Esophagus squamous epithelium (tissue), 5 donors: ENCODE measurements at regions not wholly inside any gene's neighbourhood (a gene's known extent, or its start where the extent isn't known, plus 50 kb on each side); places are given as distances from the start of the nearest gene placed in this dataset.
"Not testable (repeated sequence)": the region's sequence is repeated elsewhere in the genome, so short reads cannot be mapped to it uniquely, and the experiment has no call there.

Experiments
- DNase-seq: peaks from one replicate; lab custom pipeline; 2025; lab: John Stamatoyannopoulos, UW
- H3K27ac ChIP-seq, 4 donors: fragments of 200-600 bp; sonication (generic); one replicate each; pipeline ENCODE4 v1.5.1; 2016 to 2019; ENCODE audit warnings: mild to moderate bottlenecking in 1 of 4
- H3K27me3 ChIP-seq, 4 donors: fragments of 200-600 bp; sonication (generic); 1 replicate in 3 of 4; 2 replicates in 1 of 4; pipeline versions ENCODE4 v1.5.1 to v1.6.0; 2017 to 2021; ENCODE audit warnings: antibody characterized with exemption in 1 of 4
- H3K36me3 ChIP-seq, 3 donors: fragments of 200-600 bp; sonication (generic); one replicate each; pipeline ENCODE4 v1.5.1; 2016 to 2019
- H3K4me1 ChIP-seq, 3 donors: fragments of 200-600 bp; sonication (generic); one replicate each; pipeline ENCODE4 v1.5.1; 2017 to 2019
- H3K4me3 ChIP-seq, 4 donors: fragments of 200-600 bp; sonication (generic); 1 replicate in 3 of 4; 2 replicates in 1 of 4; pipeline ENCODE4 v1.5.1; 2016 to 2019; ENCODE audit warnings: mild to moderate bottlenecking in 2 of 4, moderate library complexity in 1 of 4
- H3K9me3 ChIP-seq, 3 donors: fragments of 200-600 bp; sonication (generic); one replicate each; pipeline ENCODE4 v1.5.1; 2016 to 2019
- POLR2A ChIP-seq, 4 donors: fragments of 450-650 bp; IDR thresholded peaks; one replicate each; pipeline ENCODE4 v1.6.1; 2017; ENCODE audit warnings: antibody characterized with exemption in 4 of 4, mild to moderate bottlenecking in 4 of 4, moderate library complexity in 3 of 4
- WGBS, 2 donors: methylation state at CpG; one replicate each; pipeline ENCODE4 v1.1.5; 2018; 5-methylcytosine and 5-hydroxymethylcytosine counted together
- intact Hi-C: fragments of 100-400 bp; cut with DNase I; formaldehyde crosslinking; loops from one replicate; pipeline ENCODE4 v1.15.0; 2022
- TF ChIP-seq, protein P1 (sequence below), 6 experiments: fragments of 450-650 bp in 4 of 6; fragments of 200-600 bp in 2 of 6; sonication (generic) in 2 of 6; IDR thresholded peaks; one replicate each; pipeline ENCODE4 v1.5.1; 2016 to 2019; ENCODE audit warnings: antibody characterized with exemption in 6 of 6, mild to moderate bottlenecking in 4 of 6, moderate library complexity in 4 of 6
- donor health status: DM: yes; HTN: yes; CAD: no.

DNA sequence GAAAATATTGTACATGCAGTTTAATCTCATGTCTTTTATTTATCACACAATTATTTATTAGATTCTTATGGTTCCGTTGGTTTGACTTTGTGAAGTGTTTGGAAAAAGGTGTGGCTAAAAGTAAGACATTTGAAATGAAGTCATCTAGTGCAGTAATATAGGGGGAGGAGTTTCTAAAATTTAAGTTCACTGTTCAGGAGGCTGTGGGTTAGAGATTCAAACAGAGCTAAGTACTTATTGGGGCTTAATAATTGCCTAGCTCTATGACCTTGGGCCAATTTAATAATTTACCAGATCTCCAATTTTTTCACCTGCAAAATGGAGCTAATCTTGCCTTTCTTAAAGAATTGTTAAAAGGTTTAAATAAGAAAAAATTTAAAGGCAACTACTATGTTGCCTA is 144.6 kb downstream of the NDFIP2 start:
- no peaks in the 10 kb centered on the region for H3K36me3 ChIP-seq
- DNase-seq: no peak
- peaks cover 0 to 17% (median 0%) of the 10 kb centered on the region in 3 donors for H3K4me1 ChIP-seq
- TF ChIP-seq POLR2A (IDR thresholded peaks at IDR 0.05): no peak
- TF ChIP-seq, protein P1, sequence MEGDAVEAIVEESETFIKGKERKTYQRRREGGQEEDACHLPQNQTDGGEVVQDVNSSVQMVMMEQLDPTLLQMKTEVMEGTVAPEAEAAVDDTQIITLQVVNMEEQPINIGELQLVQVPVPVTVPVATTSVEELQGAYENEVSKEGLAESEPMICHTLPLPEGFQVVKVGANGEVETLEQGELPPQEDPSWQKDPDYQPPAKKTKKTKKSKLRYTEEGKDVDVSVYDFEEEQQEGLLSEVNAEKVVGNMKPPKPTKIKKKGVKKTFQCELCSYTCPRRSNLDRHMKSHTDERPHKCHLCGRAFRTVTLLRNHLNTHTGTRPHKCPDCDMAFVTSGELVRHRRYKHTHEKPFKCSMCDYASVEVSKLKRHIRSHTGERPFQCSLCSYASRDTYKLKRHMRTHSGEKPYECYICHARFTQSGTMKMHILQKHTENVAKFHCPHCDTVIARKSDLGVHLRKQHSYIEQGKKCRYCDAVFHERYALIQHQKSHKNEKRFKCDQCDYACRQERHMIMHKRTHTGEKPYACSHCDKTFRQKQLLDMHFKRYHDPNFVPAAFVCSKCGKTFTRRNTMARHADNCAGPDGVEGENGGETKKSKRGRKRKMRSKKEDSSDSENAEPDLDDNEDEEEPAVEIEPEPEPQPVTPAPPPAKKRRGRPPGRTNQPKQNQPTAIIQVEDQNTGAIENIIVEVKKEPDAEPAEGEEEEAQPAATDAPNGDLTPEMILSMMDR (IDR thresholded peaks at IDR 0.05): no peak
- intact Hi-C loops: no loop called here
- no peaks in the 10 kb centered on the region for H3K27me3 ChIP-seq
- no peak overlapping the region for H3K27ac ChIP-seq
- H3K9me3 ChIP-seq: peaks cover 0 to 6% (median 0%) of the 10 kb centered on the region in 3 donors
- no peak overlapping the region for H3K4me3 ChIP-seq
- 53 to 77% methylated on average over 1 of the region's 1 CpG for WGBS, 2 donors

GRCh38 chr13:79621902-79622301 is 140.9 kb downstream of the NDFIP2 start:
- 41 to 75% methylated on average over 2 of the region's 2 CpGs for WGBS, 2 donors
- TF ChIP-seq, protein P1 (IDR thresholded peaks at IDR 0.05): no peak
- no peak for TF ChIP-seq POLR2A (IDR thresholded peaks at IDR 0.05)

GRCh38 chr13:79621449-79621848 is 140.5 kb downstream of the NDFIP2 start:
- TF ChIP-seq POLR2A (IDR thresholded peaks at IDR 0.05): no peak
- TF ChIP-seq, protein P1 (IDR thresholded peaks at IDR 0.05): no peak
- peaks cover 0 to 12% (median 0%) of the 10 kb centered on the region in 3 donors for H3K4me1 ChIP-seq
- WGBS, 2 donors: 27 to 56% methylated on average over 1 of the region's 1 CpG
- H3K9me3 ChIP-seq: peaks cover 0 to 9% (median 0%) of the 10 kb centered on the region in 3 donors
- H3K27me3 ChIP-seq: no peaks in the 10 kb centered on the region
- no peaks in the 10 kb centered on the region for H3K36me3 ChIP-seq
- no peak for DNase-seq
- peak overlapping the region in 1 of 4 donors; percentile 9 for H3K27ac ChIP-seq
- intact Hi-C loops: no loop called here
- H3K4me3 ChIP-seq: no peak overlapping the region

More at GRCh38 chr13:79621902-79622301, 140.9 kb downstream of the NDFIP2 start:
- no peaks in the 10 kb centered on the region for H3K36me3 ChIP-seq
- peak overlapping the region in 1 of 4 donors; percentile 9 for H3K27ac ChIP-seq
- H3K27me3 ChIP-seq: no peaks in the 10 kb centered on the region
- no peak overlapping the region for H3K4me3 ChIP-seq
- peaks cover 0 to 12% (median 0%) of the 10 kb centered on the region in 3 donors for H3K4me1 ChIP-seq
- intact Hi-C loops: no loop called here
- no peak for DNase-seq
- H3K9me3 ChIP-seq: peaks cover 0 to 9% (median 0%) of the 10 kb centered on the region in 3 donors

DNA sequence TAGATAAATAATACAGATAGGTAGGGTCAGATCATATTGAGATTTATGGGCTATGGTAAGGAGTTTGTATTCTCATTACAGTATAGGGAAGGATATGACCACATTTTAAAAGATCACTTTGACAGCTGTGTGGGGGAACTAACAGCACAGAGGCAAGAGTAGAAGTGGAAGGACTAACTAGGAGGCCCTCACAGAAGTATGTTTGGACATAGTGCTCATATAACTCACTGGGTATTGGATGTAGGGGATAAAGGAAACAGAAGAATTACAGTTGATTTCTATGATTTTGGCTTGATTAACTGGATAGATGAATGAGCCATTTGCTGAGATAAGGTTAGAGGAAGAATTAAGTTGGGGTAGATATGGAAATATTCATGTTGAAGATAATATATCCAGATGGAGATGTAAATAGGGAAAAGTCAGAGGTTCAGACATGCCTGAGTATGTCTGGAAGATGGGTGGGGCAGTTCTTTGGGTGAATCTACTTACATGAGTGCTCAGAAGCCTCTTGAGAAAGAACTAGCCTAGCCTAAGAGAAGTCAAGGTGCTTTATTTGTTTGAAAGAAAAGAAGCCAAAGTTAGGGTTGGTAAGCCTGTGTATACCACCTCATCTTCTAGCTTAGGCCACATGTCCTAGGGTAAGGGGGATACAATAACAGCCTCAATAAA is 133.4 kb downstream of the NDFIP2 start:
- no peak for TF ChIP-seq POLR2A (IDR thresholded peaks at IDR 0.05)
- TF ChIP-seq, protein P1 (IDR thresholded peaks at IDR 0.05): no peak
- no peaks in the 10 kb centered on the region for H3K36me3 ChIP-seq
- H3K4me3 ChIP-seq: no peak overlapping the region
- H3K27me3 ChIP-seq: no peaks in the 10 kb centered on the region
- peaks cover 0 to 4% (median 0%) of the 10 kb centered on the region in 3 donors for H3K4me1 ChIP-seq
- peak overlapping the region in 1 of 4 donors; percentile 23 for H3K27ac ChIP-seq
- intact Hi-C loops: no loop called here
- no peaks in the 10 kb centered on the region for H3K9me3 ChIP-seq
- no peak for DNase-seq

- DNase-seq: no peak
- no peak overlapping the region for H3K27ac ChIP-seq
- no peaks in the 10 kb centered on the region for H3K36me3 ChIP-seq
- H3K27me3 ChIP-seq: no peaks in the 10 kb centered on the region
- WGBS, 2 donors: 57 to 88% methylated on average over 2 of the region's 2 CpGs
- no peak overlapping the region for H3K4me3 ChIP-seq
- no peaks in the 10 kb centered on the region for H3K9me3 ChIP-seq
- intact Hi-C loops: no loop called here
- H3K4me1 ChIP-seq: peaks cover 0 to 4% (median 0%) of the 10 kb centered on the region in 3 donors
- TF ChIP-seq POLR2A (IDR thresholded peaks at IDR 0.05): no peak
- TF ChIP-seq, protein P1 (IDR thresholded peaks at IDR 0.05): no peak
Measured at GRCh38 chr13:79612604-79613003, 131.6 kb downstream of the NDFIP2 start.

- H3K4me1 ChIP-seq: peaks cover 4 to 22% (median 6%) of the 10 kb centered on the region in 3 donors
- H3K27me3 ChIP-seq, H3K9me3 ChIP-seq, H3K36me3 ChIP-seq, H3K27ac ChIP-seq, H3K4me3 ChIP-seq, intact Hi-C loops, DNase-seq: not testable (repeated sequence)
Measured at GRCh38 chr13:79607895-79608294, 126.9 kb downstream of the NDFIP2 start.
